GM12878 (cell line): ENCODE measurements at regions not wholly inside any gene's neighbourhood (a gene's known extent, or its start where the extent isn't known, plus 50 kb on each side); places are given as distances from the start of the nearest gene placed in this dataset.

Source experiments
- ATAC-seq: fragments of 200-7000 bp; cut with Tn5 transposase; 3 replicates; pipeline ENCODE4 v1.9.1; 2020; ENCODE audit warnings: mild to moderate bottlenecking, moderate library complexity
- BruUV-seq: library from RNA; stranded (reverse); fragments of 400-500 nt; replicated peaks from 2 replicates; lab custom pipeline; 2021; lab: Mats Ljungman, UMichigan
- CTCF ChIA-PET: fragments of 300-600 bp; sonication (Branson Sonifier 250); formaldehyde crosslinking; extraction: SDS; loops from one replicate; lab custom pipeline; 2021; ENCODE audit warnings: inconsistent platforms; lab: Yijun Ruan, JAX
- POLR2A ChIA-PET: fragments of 350-600 bp; formaldehyde crosslinking; extraction: SDS; loops from one replicate; lab custom pipeline; 2021; ENCODE audit warnings: inconsistent platforms; lab: Charles Lee
- RAD21 ChIA-PET: fragments of 300-600 bp; sonication (Branson Sonifier 250); formaldehyde crosslinking; loops from one replicate; lab custom pipeline; 2023; ENCODE audit warnings: antibody characterized with exemption; ENCODE audit not compliant: unreplicated experiment; lab: Charles Lee
- SMC1A ChIA-PET: fragments of 300-600 bp; sonication (Branson Sonifier 250); formaldehyde crosslinking; loops from one replicate; lab custom pipeline; 2023; ENCODE audit not compliant: unreplicated experiment, uncharacterized antibody; lab: Charles Lee
- DNase-seq: peaks from one replicate; pipeline ENCODE4 v3.0.0-alpha.2; 2011; ENCODE audit warnings: low read depth, low spot score
- FAIRE-seq: peaks from 3 replicates; lab custom pipeline; 2011; peaks lifted over from hg19 to GRCh38; lab: Jason Lieb, UNC
- H2AFZ ChIP-seq: 2 replicates; pipeline ENCODE4 v1.6.0; 2011; ENCODE audit warnings: low read depth, low read length, control low read depth; ENCODE audit not compliant: control insufficient read depth
- H3K27ac ChIP-seq: 2 replicates; pipeline ENCODE4 v1.5.1; 2011; ENCODE audit warnings: control low read depth; ENCODE audit not compliant: control insufficient read depth, insufficient read depth
- H3K27me3 ChIP-seq, 2 experiments: replicated peaks in 1 of 2; 2 replicates each; pipeline versions ENCODE4 v1.6.0 to v1.6.1; 2011; ENCODE audit warnings: low read length in 1 of 2; ENCODE audit not compliant: control insufficient read depth in 2 of 2, insufficient read depth in 2 of 2
- H3K36me3 ChIP-seq, 2 experiments: 2 replicates each; pipeline ENCODE4 v1.5.1; 2011; ENCODE audit warnings: low read length in 1 of 2; ENCODE audit not compliant: control insufficient read depth in 2 of 2, insufficient read depth in 2 of 2
- H3K4me1 ChIP-seq: 2 replicates; pipeline ENCODE4 v1.6.1; 2011; ENCODE audit warnings: mild to moderate bottlenecking, low read length, moderate library complexity, mixed read lengths; ENCODE audit not compliant: control insufficient read depth, insufficient read depth
- H3K4me2 ChIP-seq: 2 replicates; pipeline ENCODE4 v1.6.0; 2011; ENCODE audit warnings: control low read depth; ENCODE audit not compliant: control insufficient read depth, insufficient read depth
- H3K4me3 ChIP-seq: fragments of 200-600 bp; sonication (generic); 2 replicates; pipeline ENCODE4 v1.5.1; 2016
- H3K79me2 ChIP-seq: 2 replicates; pipeline ENCODE4 v1.6.0; 2011; ENCODE audit warnings: low read length; ENCODE audit not compliant: control insufficient read depth, insufficient read depth
- H3K9ac ChIP-seq: 2 replicates; pipeline ENCODE4 v1.8.0; 2011; ENCODE audit warnings: low read length, control low read depth, mixed read lengths; ENCODE audit not compliant: control insufficient read depth, insufficient read depth
- H3K9me3 ChIP-seq: replicated peaks from 3 replicates; pipeline ENCODE4 v1.5.1; 2011; ENCODE audit warnings: mild to moderate bottlenecking, low read length; ENCODE audit not compliant: control insufficient read depth, insufficient read depth
- H4K20me1 ChIP-seq: 2 replicates; pipeline ENCODE4 v1.6.0; 2011; ENCODE audit not compliant: control insufficient read depth, insufficient read depth
- ASH2L ChIP-seq: fragments of 300-600, 200-600 bp; sonication (generic); IDR thresholded peaks from 2 replicates; pipeline ENCODE4 v1.6.1; 2017; ENCODE audit warnings: low read depth, mild to moderate bottlenecking, borderline replicate concordance
- CHD1 ChIP-seq: IDR thresholded peaks from 2 replicates; pipeline ENCODE4 v1.6.1; 2012; ENCODE audit warnings: low read depth, low read length, improper control_type of control experiment
- E2F8 ChIP-seq: fragments of 450-650 bp; IDR thresholded peaks from 2 replicates; pipeline ENCODE4 v1.6.1; 2018; ENCODE audit warnings: mild to moderate bottlenecking, low read depth, moderate library complexity; ENCODE audit not compliant: partially characterized antibody
- EP300 ChIP-seq, 2 experiments: fragments of 150-350 bp in 1 of 2; IDR thresholded peaks; 2 replicates each; pipeline ENCODE4 v1.6.1; 2011 to 2012; ENCODE audit warnings: low read depth in 2 of 2, low read length in 2 of 2, borderline replicate concordance in 1 of 2, improper control_type of control experiment in 1 of 2, inconsistent platforms in 1 of 2; ENCODE audit not compliant: control insufficient read depth in 1 of 2
- ETV6 ChIP-seq, 2 experiments: fragments of 450-650 bp in 1 of 2; IDR thresholded peaks in 1 of 2; conservative IDR thresholded peaks in 1 of 2; 2 replicates each; pipeline ENCODE4 v1.6.1; 2014; ENCODE audit warnings: antibody characterized with exemption in 1 of 2, borderline replicate concordance in 1 of 2, low read depth in 1 of 2, mild to moderate bottlenecking in 1 of 2, moderate library complexity in 1 of 2
- FOXM1 ChIP-seq: IDR thresholded peaks from 2 replicates; pipeline ENCODE4 v1.6.1; 2012; ENCODE audit warnings: low read depth, mild to moderate bottlenecking, inconsistent platforms, low read length, moderate library complexity
- HDAC6 ChIP-seq: fragments of 200-600 bp; sonication (generic); IDR thresholded peaks from one replicate; pipeline ENCODE4 v1.8.0; 2017; ENCODE audit warnings: antibody characterized with exemption; ENCODE audit not compliant: unreplicated experiment
- NR2C2 ChIP-seq: IDR thresholded peaks from 2 replicates; pipeline ENCODE4 v1.6.1; 2011; ENCODE audit warnings: borderline replicate concordance, low read depth; ENCODE audit not compliant: control insufficient read depth, insufficient read length
- NR2F1 ChIP-seq: fragments of 450-650 bp; conservative IDR thresholded peaks from 2 replicates; pipeline ENCODE4 v1.6.1; 2017; ENCODE audit warnings: mild to moderate bottlenecking
- STAT3 ChIP-seq: IDR thresholded peaks from 2 replicates; pipeline ENCODE4 v1.6.1; 2011; ENCODE audit warnings: low read depth, low read length, improper control_type of control experiment
- ZBTB4 ChIP-seq: fragments of 450-650 bp; formaldehyde crosslinking; IDR thresholded peaks from 2 replicates; pipeline ENCODE4 v1.4.0; 2022; ENCODE audit warnings: mild to moderate bottlenecking, moderate library complexity
- WGBS: methylation state at CpG from one replicate; pipeline ENCODE4 v1.1.6; 2016; ENCODE audit warnings: low lambda C conversion rate; ENCODE audit not compliant: insufficient replicate concordance, insufficient coverage; ENCODE audit errors: missing lambda C conversion rate; 5-methylcytosine and 5-hydroxymethylcytosine counted together
- in situ Hi-C: fragments of 300-500 bp; cut with MboI; formaldehyde crosslinking; loops from 9 replicates; pipeline ENCODE4 v1.14.3; 2018; ENCODE audit warnings: mixed read lengths
- intact Hi-C: fragments of 100-400 bp; cut with micrococcal nuclease; formaldehyde crosslinking; loops from one replicate; pipeline ENCODE4 v1.14.2; 2022; ENCODE audit not compliant: unreplicated experiment
- TF ChIP-seq, protein P1 (sequence below): fragments of 450-650 bp; IDR thresholded peaks from 2 replicates; pipeline ENCODE4 v1.6.1; 2017; ENCODE audit warnings: low read depth, mild to moderate bottlenecking, moderate library complexity

DNA sequence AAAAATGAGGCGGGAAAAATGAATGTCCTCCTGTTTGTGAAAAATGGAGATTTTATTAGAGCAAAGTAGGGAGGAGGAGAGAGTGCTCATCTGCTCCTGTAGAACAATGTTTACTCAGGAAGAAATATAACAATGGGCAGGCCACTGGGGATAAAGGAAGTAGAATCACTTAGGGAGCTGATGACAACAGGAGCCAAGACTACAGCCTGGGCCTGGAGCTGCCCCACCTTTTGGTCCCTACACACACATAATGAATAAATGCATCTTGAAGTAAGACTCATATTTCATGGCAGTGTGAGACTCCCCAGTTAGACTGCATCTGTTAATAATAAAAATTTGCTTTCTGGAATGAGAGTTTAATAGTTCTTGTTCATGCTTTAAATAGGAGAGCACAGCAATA is 1939.8 kb downstream of the EFNA5 start:
- H3K79me2 ChIP-seq: no peaks in the 10 kb centered on the region
- H4K20me1 ChIP-seq: no peaks in the 10 kb centered on the region
- intact Hi-C loops (no loop called here), in situ Hi-C loops (no loop called here)
- H2AFZ ChIP-seq: no peak overlapping the region
- WGBS: 25% methylated on average over 1 of the region's 1 CpG
- ChIA-PET RAD21 (no interaction called here), SMC1A (no interaction called here), POLR2A (no interaction called here), CTCF (no interaction called here)
- TF ChIP-seq NR2C2: no peak
- TF ChIP-seq ZBTB4 (CRISPR knock-in tag): no peak
- TF ChIP-seq EP300 (IDR thresholded peaks at IDR 0.05; ENCODE audit: borderline replicate concordance in 1 of 2, control insufficient read depth in 1 of 2, low read depth in 2 of 2, low read length in 2 of 2): no peak
- no peak for TF ChIP-seq ASH2L
- no peak for TF ChIP-seq CHD1
- no peak for TF ChIP-seq HDAC6
- no peak for TF ChIP-seq FOXM1
- TF ChIP-seq, protein P1, sequence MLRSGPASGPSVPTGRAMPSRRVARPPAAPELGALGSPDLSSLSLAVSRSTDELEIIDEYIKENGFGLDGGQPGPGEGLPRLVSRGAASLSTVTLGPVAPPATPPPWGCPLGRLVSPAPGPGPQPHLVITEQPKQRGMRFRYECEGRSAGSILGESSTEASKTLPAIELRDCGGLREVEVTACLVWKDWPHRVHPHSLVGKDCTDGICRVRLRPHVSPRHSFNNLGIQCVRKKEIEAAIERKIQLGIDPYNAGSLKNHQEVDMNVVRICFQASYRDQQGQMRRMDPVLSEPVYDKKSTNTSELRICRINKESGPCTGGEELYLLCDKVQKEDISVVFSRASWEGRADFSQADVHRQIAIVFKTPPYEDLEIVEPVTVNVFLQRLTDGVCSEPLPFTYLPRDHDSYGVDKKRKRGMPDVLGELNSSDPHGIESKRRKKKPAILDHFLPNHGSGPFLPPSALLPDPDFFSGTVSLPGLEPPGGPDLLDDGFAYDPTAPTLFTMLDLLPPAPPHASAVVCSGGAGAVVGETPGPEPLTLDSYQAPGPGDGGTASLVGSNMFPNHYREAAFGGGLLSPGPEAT: no peak
- no peak for TF ChIP-seq NR2F1
- no peak for TF ChIP-seq ETV6 (conservative IDR thresholded peaks at IDR 0.05 in 1 of 2, IDR thresholded peaks at IDR 0.05 in 1 of 2; ENCODE audit: borderline replicate concordance in 1 of 2, low read depth in 1 of 2)
- no peak for TF ChIP-seq E2F8
- TF ChIP-seq STAT3: no peak
- no peaks in the 10 kb centered on the region for H3K27me3 ChIP-seq
- H3K36me3 ChIP-seq: no peaks in the 10 kb centered on the region
- ATAC-seq: no peak
- no peak overlapping the region for H3K27ac ChIP-seq
- no TSS peak for BruUV-seq
- no peak for FAIRE-seq
- H3K9me3 ChIP-seq: no peaks in the 10 kb centered on the region
- no peak overlapping the region for H3K4me2 ChIP-seq
- no peak overlapping the region for H3K4me3 ChIP-seq
- DNase-seq: no peak
- no peak overlapping the region for H3K9ac ChIP-seq
- no peaks in the 10 kb centered on the region for H3K4me1 ChIP-seq
